Stimulated activated CD4-positive, alpha-beta T cell treated with anti-CD3 and anti-CD28 coated beads, Interleukin-1b, Interleukin-23, amount 100 ng/mL, for 24 hours (primary cell): ENCODE measurements at regions not wholly inside any gene's neighbourhood (a gene's known extent, or its start where the extent isn't known, plus 50 kb on each side); places are given as distances from the start of the nearest gene placed in this dataset.
"Not testable (repeated sequence)": the region's sequence is repeated elsewhere in the genome, so short reads cannot be mapped to it uniquely, and the experiment has no call there.

Experiments
- DNase-seq, 4 experiments: peaks; one replicate each; pipeline ENCODE4 v3.0.0-alpha.2; 2020; ENCODE audit warnings: low read depth in 4 of 4, low spot score in 1 of 4

- no peak for DNase-seq
These were observed 68.1 kb upstream of the IFFO2 start for GRCh38 chr1:19024532-19024931.

GRCh38 chr1:19023787-19024186 lies 67.3 kb upstream of the IFFO2 start:
- no peak for DNase-seq

- DNase-seq, result no peak
These were observed 65.4 kb upstream of the IFFO2 start for GRCh38 chr1:19021845-19022244.

GRCh38 chr1:19019288-19019687 lies 62.8 kb upstream of the IFFO2 start:
- not testable (repeated sequence) for DNase-seq

GRCh38 chr1:19015476-19015875 lies 59.0 kb upstream of the IFFO2 start:
- no peak for DNase-seq

GRCh38 chr1:19014765-19015164 lies 58.3 kb upstream of the IFFO2 start:
- no peak for DNase-seq

GRCh38 chr1:19013826-19014548 lies 57.5 kb upstream of the IFFO2 start:
- no peak for DNase-seq

- DNase-seq, result no peak
These were observed 55.4 kb upstream of the IFFO2 start for GRCh38 chr1:19011845-19012231.

- DNase-seq, result peak; percentile 39 to 77 (median 61)
These were observed 54.7 kb upstream of the IFFO2 start for GRCh38 chr1:19010995-19011844.

- no peak for DNase-seq
These were observed 54.0 kb upstream of the IFFO2 start for GRCh38 chr1:19010503-19010902.

- DNase-seq, result no peak
These were observed 53.4 kb upstream of the IFFO2 start for GRCh38 chr1:19009882-19010321.

- no peak for DNase-seq
These were observed 52.8 kb upstream of the IFFO2 start for GRCh38 chr1:19009126-19009881.

- no peak for DNase-seq
These were observed 51.3 kb upstream of the IFFO2 start for GRCh38 chr1:19007491-19008441.

GRCh38 chr1:19006837-19007271 lies 50.4 kb upstream of the IFFO2 start:
- no peak for DNase-seq
